Ovary (tissue), 7 donors: ENCODE measurements at regions not wholly inside any gene's neighbourhood (a gene's known extent, or its start where the extent isn't known, plus 50 kb on each side); places are given as distances from the start of the nearest gene placed in this dataset.

Experiments
- DNase-seq, 5 donors: peaks; one replicate each; pipeline ENCODE4 v3.0.0-alpha.2; 2019 to 2020
- H3K27ac ChIP-seq, 2 donors: fragments of 200-600 bp; one replicate each; pipeline versions ENCODE4 v1.5.1 to v1.8.0; 2019 to 2022
- H3K27me3 ChIP-seq: fragments of 200-600 bp; one replicate; pipeline ENCODE4 v1.8.0; 2022
- H3K36me3 ChIP-seq: fragments of 200-600 bp; sonication (generic); one replicate; pipeline ENCODE4 v1.5.1; 2019
- H3K4me1 ChIP-seq: one replicate; pipeline ENCODE4 v1.8.1; 2013; ENCODE audit warnings: mild to moderate bottlenecking, moderate library complexity; ENCODE audit not compliant: insufficient read depth
- H3K4me3 ChIP-seq: fragments of 200-600 bp; sonication (generic); one replicate; pipeline ENCODE4 v1.5.1; 2017
- H3K9me3 ChIP-seq, 2 donors: fragments of 200-600 bp in 1 of 2; sonication (generic) in 1 of 2; one replicate each; pipeline versions ENCODE4 v1.5.1 to v1.8.1; 2013 to 2019; ENCODE audit warnings: mild to moderate bottlenecking in 1 of 2, moderate library complexity in 1 of 2
- CTCF ChIP-seq, 3 donors: fragments of 450-650 bp in 2 of 3; fragments of 200-600 bp in 1 of 3; IDR thresholded peaks; one replicate each; pipeline versions ENCODE4 v1.5.1 to v1.8.0; 2016 to 2022; ENCODE audit warnings: antibody characterized with exemption in 3 of 3, mild to moderate bottlenecking in 1 of 3
- EP300 ChIP-seq: sonication (generic); formaldehyde crosslinking; IDR thresholded peaks from one replicate; pipeline ENCODE4 v1.6.1; 2017; ENCODE audit warnings: antibody characterized with exemption
- POLR2A ChIP-seq: fragments of 450-650 bp; IDR thresholded peaks from one replicate; pipeline ENCODE4 v1.6.1; 2017; ENCODE audit warnings: antibody characterized with exemption, mild to moderate bottlenecking, moderate library complexity
- WGBS, 3 donors: extraction: QIAGEN DNeasy Blood & Tissue Kit in 1 of 3; methylation state at CpG; one replicate each; pipeline versions ENCODE4 v1.1.5 to v1.1.7; 2013 to 2017; 5-methylcytosine and 5-hydroxymethylcytosine counted together
- intact Hi-C, 4 donors: fragments of 100-400 bp; cut with DNase I; formaldehyde crosslinking; loops; one replicate each; pipeline versions ENCODE4 v1.11.0 to v1.15.1; 2022 to 2023
- donor health status: DM: no; HTN: no; CAD: no; lungs with moderate emphysema.
- donor health status: DM: no; HTN: no; CAD: no.
- donor health status: Bipolar disorder and iron deficiency.
- donor health status: DM: no; HTN: no; CAD: no.
- donor health status: DM: yes; HTN: yes; CAD: no.

- TF ChIP-seq CTCF (IDR thresholded peaks at IDR 0.05) (no peak), POLR2A (no peak)
- Histone ChIP-seq H3K4me1 (no peaks in the 10 kb centered on the region), H3K36me3 (no peaks in the 10 kb centered on the region), H3K27me3 (no peaks in the 10 kb centered on the region), H3K9me3 (no peaks in the 10 kb centered on the region), H3K4me3 (no peak overlapping the region), H3K27ac (no peak overlapping the region)
- intact Hi-C loops: no loop called here
- DNase-seq: no peak
- WGBS, 3 donors: 59 to 61% (median 61%) methylated on average over 5 of the region's 5 CpGs
Measured at GRCh38 chr13:107329991-107330390, 762.1 kb upstream of the ARGLU1 start.

GRCh38 chr13:107324416-107325204 lies 756.7 kb upstream of the ARGLU1 start:
- Histone ChIP-seq H3K36me3 (no peaks in the 10 kb centered on the region), H3K4me1 (no peaks in the 10 kb centered on the region), H3K9me3 (no peaks in the 10 kb centered on the region), H3K4me3 (no peak overlapping the region), H3K27me3 (no peaks in the 10 kb centered on the region), H3K27ac (no peak overlapping the region)
- WGBS, 3 donors: 91 to 94% (median 92%) methylated on average over 2 of the region's 2 CpGs
- intact Hi-C loops: no loop called here
- no peak for DNase-seq
- TF ChIP-seq POLR2A: no peak
- no peak for TF ChIP-seq EP300
- TF ChIP-seq CTCF (IDR thresholded peaks at IDR 0.05): no peak

- 88 to 89% (median 89%) methylated on average over 2 of the region's 2 CpGs for WGBS, 3 donors
- intact Hi-C loops: no loop called here
- H3K4me1 ChIP-seq: no peaks in the 10 kb centered on the region
- no peak overlapping the region for H3K27ac ChIP-seq
- H3K36me3 ChIP-seq: no peaks in the 10 kb centered on the region
- TF ChIP-seq POLR2A (no peak), CTCF (IDR thresholded peaks at IDR 0.05) (no peak), EP300 (no peak)
- no peaks in the 10 kb centered on the region for H3K27me3 ChIP-seq
- no peaks in the 10 kb centered on the region for H3K9me3 ChIP-seq
- DNase-seq: no peak
- no peak overlapping the region for H3K4me3 ChIP-seq
Measured at GRCh38 chr13:107322228-107322627, 754.3 kb upstream of the ARGLU1 start.

GRCh38 chr13:107305178-107305577 lies 737.2 kb upstream of the ARGLU1 start:
- Histone ChIP-seq H3K27me3 (no peaks in the 10 kb centered on the region), H3K4me3 (no peak overlapping the region), H3K9me3 (no peaks in the 10 kb centered on the region), H3K27ac (no peak overlapping the region), H3K4me1 (no peaks in the 10 kb centered on the region), H3K36me3 (no peaks in the 10 kb centered on the region)
- TF ChIP-seq CTCF (IDR thresholded peaks at IDR 0.05) (no peak), EP300 (no peak), POLR2A (no peak)
- intact Hi-C loops: no loop called here
- 80 to 91% (median 90%) methylated on average over 1 of the region's 1 CpG for WGBS, 3 donors
- no peak for DNase-seq
